ENCODE measurements at regions not wholly inside any gene's neighbourhood (a gene's known extent, or its start where the extent isn't known, plus 50 kb on each side); places are given as distances from the start of the nearest gene placed in this dataset.

DNA sequence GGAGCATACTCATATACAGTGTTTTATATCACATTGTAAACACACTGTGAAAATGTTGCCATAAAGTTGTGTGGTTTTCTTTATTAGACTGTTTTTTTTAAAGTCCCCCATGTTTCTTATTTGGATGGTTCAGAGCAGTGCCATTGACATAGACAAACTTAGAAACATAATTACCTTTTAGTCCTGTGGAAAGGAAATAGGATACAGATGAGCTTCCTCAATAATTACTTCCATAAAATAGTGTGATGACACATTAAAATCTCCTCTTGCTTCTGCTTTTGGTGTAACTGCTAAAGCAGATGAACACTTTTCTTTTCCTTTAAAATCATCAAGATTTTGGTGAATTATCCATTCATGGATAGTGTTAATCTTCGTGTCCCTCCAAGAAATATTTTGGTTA lies 52.9 kb upstream of the LIMCH1 start:
- TF ChIP-seq, protein P1, sequence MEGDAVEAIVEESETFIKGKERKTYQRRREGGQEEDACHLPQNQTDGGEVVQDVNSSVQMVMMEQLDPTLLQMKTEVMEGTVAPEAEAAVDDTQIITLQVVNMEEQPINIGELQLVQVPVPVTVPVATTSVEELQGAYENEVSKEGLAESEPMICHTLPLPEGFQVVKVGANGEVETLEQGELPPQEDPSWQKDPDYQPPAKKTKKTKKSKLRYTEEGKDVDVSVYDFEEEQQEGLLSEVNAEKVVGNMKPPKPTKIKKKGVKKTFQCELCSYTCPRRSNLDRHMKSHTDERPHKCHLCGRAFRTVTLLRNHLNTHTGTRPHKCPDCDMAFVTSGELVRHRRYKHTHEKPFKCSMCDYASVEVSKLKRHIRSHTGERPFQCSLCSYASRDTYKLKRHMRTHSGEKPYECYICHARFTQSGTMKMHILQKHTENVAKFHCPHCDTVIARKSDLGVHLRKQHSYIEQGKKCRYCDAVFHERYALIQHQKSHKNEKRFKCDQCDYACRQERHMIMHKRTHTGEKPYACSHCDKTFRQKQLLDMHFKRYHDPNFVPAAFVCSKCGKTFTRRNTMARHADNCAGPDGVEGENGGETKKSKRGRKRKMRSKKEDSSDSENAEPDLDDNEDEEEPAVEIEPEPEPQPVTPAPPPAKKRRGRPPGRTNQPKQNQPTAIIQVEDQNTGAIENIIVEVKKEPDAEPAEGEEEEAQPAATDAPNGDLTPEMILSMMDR (IDR thresholded peaks at IDR 0.05): no peak
- no peak for TF ChIP-seq POLR2A (IDR thresholded peaks at IDR 0.05)

Measured in heart left ventricle (tissue), 13 donors.